CD8-positive, alpha-beta memory T cell (primary cell): ENCODE measurements at regions not wholly inside any gene's neighbourhood (a gene's known extent, or its start where the extent isn't known, plus 50 kb on each side); places are given as distances from the start of the nearest gene placed in this dataset.
"Not testable (repeated sequence)": the region's sequence is repeated elsewhere in the genome, so short reads cannot be mapped to it uniquely, and the experiment has no call there.

Source experiments
- CTCF ChIA-PET: fragments of 350-600 bp; sonication (Branson Sonifier 250); formaldehyde crosslinking; loops from one replicate; lab custom pipeline; 2021; ENCODE audit warnings: antibody characterized with exemption; lab: Charles Lee
- POLR2A ChIA-PET: fragments of 350-600 bp; sonication (Branson Sonifier 250); formaldehyde crosslinking; loops from one replicate; lab custom pipeline; 2021; ENCODE audit warnings: antibody characterized with exemption; lab: Charles Lee
- DNase-seq, 5 donors: peaks; one replicate each; pipeline versions ENCODE4 v3.0.0 to v3.0.0-alpha.2; 2020 to 2022; ENCODE audit warnings: mixed read lengths in 1 of 5
- H3K27ac ChIP-seq: one replicate; pipeline ENCODE4 v1.7.0; 2013; ENCODE audit warnings: low read depth, mild to moderate bottlenecking, low read length, moderate library complexity
- H3K27me3 ChIP-seq: 2 replicates; pipeline ENCODE4 v1.7.0; 2013; ENCODE audit warnings: low read length, mild to moderate bottlenecking; ENCODE audit not compliant: insufficient read depth, poor library complexity, severe bottlenecking
- H3K36me3 ChIP-seq: 2 replicates; pipeline ENCODE4 v1.7.0; 2013; ENCODE audit warnings: mild to moderate bottlenecking, low read length, moderate library complexity; ENCODE audit not compliant: insufficient read depth
- H3K4me1 ChIP-seq: 2 replicates; pipeline ENCODE4 v1.7.0; 2013; ENCODE audit warnings: mild to moderate bottlenecking, low read length, moderate library complexity; ENCODE audit not compliant: insufficient read depth
- H3K4me3 ChIP-seq: 2 replicates; pipeline ENCODE4 v1.7.0; 2013; ENCODE audit warnings: mild to moderate bottlenecking, low read length
- H3K9me3 ChIP-seq: 2 replicates; pipeline ENCODE4 v1.7.0; 2013; ENCODE audit warnings: mild to moderate bottlenecking, low read length
- H3K27ac Mint-ChIP-seq, 8 donors: one replicate each; pipeline ENCODE4 v1.8.0; 2020 to 2021; ENCODE audit warnings: mixed read lengths in 8 of 8, mild to moderate bottlenecking in 6 of 8, inconsistent platforms in 3 of 8, moderate library complexity in 3 of 8
- H3K27me3 Mint-ChIP-seq, 2 donors: one replicate each; pipeline ENCODE4 v1.8.0; 2020 to 2021; ENCODE audit warnings: mixed read lengths in 2 of 2, mild to moderate bottlenecking in 1 of 2, moderate library complexity in 1 of 2
- H3K36me3 Mint-ChIP-seq, 3 donors: one replicate each; pipeline ENCODE4 v1.8.0; 2020 to 2021; ENCODE audit warnings: mixed read lengths in 3 of 3, inconsistent platforms in 1 of 3, mild to moderate bottlenecking in 1 of 3
- H3K4me1 Mint-ChIP-seq, 3 donors: one replicate each; pipeline ENCODE4 v1.8.0; 2020 to 2021; ENCODE audit warnings: mixed read lengths in 3 of 3, inconsistent platforms in 1 of 3, mild to moderate bottlenecking in 1 of 3
- H3K4me3 Mint-ChIP-seq, 7 donors: one replicate each; pipeline ENCODE4 v1.8.0; 2020 to 2021; ENCODE audit warnings: mixed read lengths in 7 of 7, mild to moderate bottlenecking in 6 of 7, moderate library complexity in 4 of 7, inconsistent platforms in 2 of 7
- H3K9me3 Mint-ChIP-seq, 5 donors: one replicate each; pipeline ENCODE4 v1.8.0; 2020 to 2022; ENCODE audit warnings: mixed read lengths in 5 of 5, mild to moderate bottlenecking in 3 of 5, moderate library complexity in 2 of 5, inconsistent platforms in 1 of 5

DNA sequence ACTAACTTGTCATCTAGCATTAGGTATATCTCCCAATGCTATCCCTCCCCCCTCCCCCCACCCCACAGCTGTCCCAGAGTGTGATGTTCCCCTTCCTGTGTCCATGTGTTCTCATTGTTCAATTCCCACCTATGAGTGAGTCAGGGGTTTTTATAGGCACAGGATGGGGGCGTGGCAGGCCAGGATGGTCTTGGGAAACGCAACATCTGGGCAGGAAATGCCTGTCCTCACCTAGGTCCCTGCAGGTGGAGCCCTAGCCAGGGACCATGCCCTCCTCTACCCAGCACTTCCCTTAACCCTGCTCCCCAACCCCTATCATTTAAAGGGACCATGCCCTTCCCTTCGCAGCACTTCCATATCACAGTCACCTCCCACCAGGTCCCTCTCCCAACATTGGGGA, 1430.6 kb downstream of the CDH8 start:
- H3K9me3 ChIP-seq, H3K27ac ChIP-seq, H3K4me3 ChIP-seq, H3K4me1 Mint-ChIP-seq, H3K4me1 ChIP-seq, POLR2A ChIA-PET, H3K36me3 ChIP-seq, H3K27me3 ChIP-seq, DNase-seq, H3K36me3 Mint-ChIP-seq, H3K27me3 Mint-ChIP-seq, H3K27ac Mint-ChIP-seq, CTCF ChIA-PET, H3K4me3 Mint-ChIP-seq: not testable (repeated sequence)
- peaks cover 12 to 43% (median 17%) of the 10 kb centered on the region in 5 donors for H3K9me3 Mint-ChIP-seq

DNA sequence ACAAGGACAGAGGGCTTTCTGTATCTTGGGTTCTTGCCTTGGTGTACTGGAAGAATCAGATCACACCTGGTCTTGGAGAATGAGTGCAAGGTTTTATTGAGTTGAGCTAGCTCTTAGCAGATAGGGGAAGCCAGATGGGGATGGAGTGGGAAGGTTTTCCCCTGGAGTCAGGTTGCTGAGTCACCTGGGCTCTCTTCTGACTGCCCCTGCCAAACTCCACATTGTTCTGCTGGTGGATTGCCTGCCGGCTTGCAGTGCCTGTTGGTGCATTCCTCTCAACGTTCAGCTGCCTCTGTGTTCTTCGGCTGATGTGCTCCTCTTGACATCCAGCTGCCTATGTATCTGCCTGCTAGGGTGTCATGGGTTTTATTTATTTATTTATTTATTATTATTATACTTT, 1431.1 kb downstream of the CDH8 start:
- Mint-ChIP-seq H3K36me3 (no peaks in the 10 kb centered on the region), H3K9me3 (peaks cover 9 to 43% (median 19%) of the 10 kb centered on the region in 5 donors), H3K4me1 (no peaks in the 10 kb centered on the region), H3K27ac (no peak overlapping the region), H3K27me3 (no peaks in the 10 kb centered on the region), H3K4me3 (no peak overlapping the region)
- H3K9me3 ChIP-seq = no peaks in the 10 kb centered on the region
- H3K4me1 ChIP-seq = no peaks in the 10 kb centered on the region
- no peak for DNase-seq
- H3K27me3 ChIP-seq = no peaks in the 10 kb centered on the region
- H3K36me3 ChIP-seq = no peaks in the 10 kb centered on the region
- H3K4me3 ChIP-seq = no peak overlapping the region
- no peak overlapping the region for H3K27ac ChIP-seq
- ChIA-PET POLR2A (no interaction called here), CTCF (no interaction called here)

DNA sequence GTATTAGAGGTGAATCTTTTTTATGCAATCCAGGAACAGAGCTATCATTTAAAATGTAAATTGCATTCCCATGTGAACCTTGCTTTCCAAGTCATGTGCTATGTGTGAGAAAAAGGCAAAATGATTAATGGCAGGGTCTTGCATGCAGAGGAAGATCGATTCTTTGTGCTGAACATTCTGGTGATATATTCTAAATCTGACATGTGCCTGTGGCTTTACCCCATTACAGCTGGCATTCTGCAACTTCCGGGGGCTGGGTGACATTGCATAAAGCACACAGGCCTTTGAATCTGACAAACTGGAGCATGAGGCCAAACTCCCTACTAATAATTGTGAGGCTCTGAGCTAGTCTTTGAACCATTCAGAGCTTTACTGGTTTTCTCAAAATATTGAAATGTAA, 1449.7 kb downstream of the CDH8 start:
- no peak overlapping the region for H3K4me3 Mint-ChIP-seq
- H3K36me3 ChIP-seq = no peaks in the 10 kb centered on the region
- no peaks in the 10 kb centered on the region for H3K4me1 ChIP-seq
- ChIA-PET POLR2A (no interaction called here), CTCF (no interaction called here)
- no peak for DNase-seq
- H3K9me3 Mint-ChIP-seq = peaks cover 12 to 52% (median 18%) of the 10 kb centered on the region in 5 donors
- no peaks in the 10 kb centered on the region for H3K4me1 Mint-ChIP-seq
- H3K27ac ChIP-seq = no peak overlapping the region
- H3K27me3 ChIP-seq = no peaks in the 10 kb centered on the region
- H3K9me3 ChIP-seq = no peaks in the 10 kb centered on the region
- H3K27me3 Mint-ChIP-seq = no peaks in the 10 kb centered on the region
- no peaks in the 10 kb centered on the region for H3K36me3 Mint-ChIP-seq
- H3K27ac Mint-ChIP-seq = no peak overlapping the region
- H3K4me3 ChIP-seq = no peak overlapping the region

DNA sequence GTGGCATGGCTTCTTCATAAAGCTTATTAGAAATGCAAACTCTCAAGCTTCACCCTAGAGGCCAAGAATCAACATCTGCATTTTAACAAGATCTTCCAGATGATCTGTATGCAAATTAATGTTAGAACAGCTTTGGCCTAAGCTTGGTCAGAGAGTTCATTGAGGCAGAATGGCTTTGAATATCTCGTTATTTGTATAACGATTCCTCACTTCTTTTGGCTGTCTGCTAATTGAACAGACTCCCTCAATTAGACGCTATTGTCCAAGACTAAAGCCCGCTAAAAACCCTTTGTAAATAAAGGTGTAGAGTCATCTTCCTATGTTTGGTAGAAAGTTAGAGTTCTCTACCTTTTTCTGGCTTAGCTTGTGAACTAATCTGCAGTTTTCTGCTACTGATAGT, 1453.7 kb downstream of the CDH8 start:
- DNase-seq = no peak
- ChIA-PET POLR2A (no interaction called here), CTCF (no interaction called here)
- Mint-ChIP-seq H3K4me3 (no peak overlapping the region), H3K27me3 (no peaks in the 10 kb centered on the region), H3K9me3 (peaks cover 22 to 55% (median 27%) of the 10 kb centered on the region in 5 donors), H3K27ac (no peak overlapping the region), H3K36me3 (no peaks in the 10 kb centered on the region), H3K4me1 (no peaks in the 10 kb centered on the region)
- Histone ChIP-seq H3K4me3 (no peak overlapping the region), H3K9me3 (no peaks in the 10 kb centered on the region), H3K27ac (no peak overlapping the region), H3K27me3 (no peaks in the 10 kb centered on the region), H3K36me3 (no peaks in the 10 kb centered on the region), H3K4me1 (no peaks in the 10 kb centered on the region)

DNA sequence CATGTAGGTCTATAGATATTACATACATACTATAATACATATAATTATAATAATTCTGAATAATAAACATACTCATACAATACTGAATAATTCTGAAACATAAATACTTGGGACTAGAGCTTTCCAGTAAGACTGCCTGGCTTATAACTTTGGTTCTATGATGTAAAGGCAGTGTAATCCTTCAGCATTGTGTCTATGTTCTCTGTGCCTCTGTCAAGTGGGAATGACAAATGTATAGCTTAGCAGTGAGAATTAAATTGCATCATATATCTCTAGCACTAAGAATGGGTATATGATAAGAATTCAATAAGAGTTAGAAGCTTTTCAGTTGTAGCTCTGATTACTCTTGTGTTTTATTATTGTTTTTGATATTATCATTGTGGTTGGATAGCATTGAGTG, 1469.3 kb downstream of the CDH8 start:
- Histone ChIP-seq H3K4me3 (no peak overlapping the region), H3K9me3 (no peaks in the 10 kb centered on the region), H3K4me1 (no peaks in the 10 kb centered on the region), H3K27ac (no peak overlapping the region), H3K27me3 (no peaks in the 10 kb centered on the region), H3K36me3 (no peaks in the 10 kb centered on the region)
- no peak for DNase-seq
- ChIA-PET CTCF (no interaction called here), POLR2A (no interaction called here)
- H3K27me3 Mint-ChIP-seq = no peaks in the 10 kb centered on the region
- H3K4me1 Mint-ChIP-seq = no peaks in the 10 kb centered on the region
- H3K27ac Mint-ChIP-seq = no peak overlapping the region
- H3K4me3 Mint-ChIP-seq = no peak overlapping the region
- no peaks in the 10 kb centered on the region for H3K36me3 Mint-ChIP-seq
- H3K9me3 Mint-ChIP-seq = peaks cover 9 to 44% (median 20%) of the 10 kb centered on the region in 5 donors

DNA sequence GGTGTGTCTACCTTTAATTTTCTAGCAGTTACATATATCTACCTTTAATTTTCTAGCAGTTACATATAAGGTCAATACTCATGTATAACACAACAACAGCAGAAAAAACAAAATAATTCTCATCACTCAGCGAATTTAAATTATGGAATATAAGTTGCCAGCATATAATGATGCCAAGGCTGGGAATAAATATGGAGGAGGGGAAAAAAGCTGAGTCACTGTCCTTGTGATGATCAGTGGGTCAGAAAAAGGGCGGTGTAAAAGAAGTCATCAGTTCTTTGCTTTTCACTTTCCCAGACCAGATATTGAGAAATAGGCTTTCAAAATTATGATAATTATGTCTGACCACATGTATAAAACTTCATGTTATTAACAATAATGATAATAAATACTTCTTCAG, 1471.7 kb downstream of the CDH8 start:
- POLR2A ChIA-PET = no interaction called here
- no peak overlapping the region for H3K4me3 Mint-ChIP-seq
- H3K9me3 ChIP-seq = no peaks in the 10 kb centered on the region

DNA sequence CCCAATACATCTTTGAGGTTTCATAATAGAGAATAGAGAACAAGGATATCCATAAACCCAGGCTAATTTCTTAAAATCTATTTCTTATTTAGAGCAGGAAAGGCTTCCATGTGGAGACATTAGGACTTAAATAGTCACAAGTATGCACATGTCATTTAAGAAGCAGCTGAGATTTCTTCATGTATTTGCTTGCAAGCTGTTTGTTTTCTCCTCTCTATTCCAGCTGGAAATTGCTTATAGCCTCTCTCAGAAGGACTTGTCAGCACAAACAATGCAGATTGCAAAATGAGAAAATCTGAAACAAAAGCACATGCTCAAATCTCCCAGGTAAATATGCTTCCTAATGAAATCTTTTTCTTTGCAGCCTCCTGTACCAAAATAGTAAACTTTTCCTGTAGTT, 1473.1 kb downstream of the CDH8 start:
- no peaks in the 10 kb centered on the region for H3K36me3 ChIP-seq
- Mint-ChIP-seq H3K36me3 (no peaks in the 10 kb centered on the region), H3K4me1 (no peaks in the 10 kb centered on the region), H3K27me3 (no peaks in the 10 kb centered on the region), H3K9me3 (peaks cover 10 to 41% (median 28%) of the 10 kb centered on the region in 5 donors), H3K27ac (no peak overlapping the region), H3K4me3 (no peak overlapping the region)
- POLR2A ChIA-PET = no interaction called here
- no peaks in the 10 kb centered on the region for H3K9me3 ChIP-seq
- no peaks in the 10 kb centered on the region for H3K27me3 ChIP-seq
- no peak for DNase-seq
- no peaks in the 10 kb centered on the region for H3K4me1 ChIP-seq
- no peak overlapping the region for H3K4me3 ChIP-seq
- H3K27ac ChIP-seq = no peak overlapping the region
- CTCF ChIA-PET = no interaction called here

More for the DNA sequence above, 1471.7 kb downstream of the CDH8 start:
- no peak for DNase-seq
- Mint-ChIP-seq H3K9me3 (peaks cover 10 to 38% (median 24%) of the 10 kb centered on the region in 5 donors), H3K27ac (no peak overlapping the region), H3K27me3 (no peaks in the 10 kb centered on the region), H3K36me3 (no peaks in the 10 kb centered on the region), H3K4me1 (no peaks in the 10 kb centered on the region)
- H3K27me3 ChIP-seq = no peaks in the 10 kb centered on the region
- CTCF ChIA-PET = no interaction called here
- H3K36me3 ChIP-seq = no peaks in the 10 kb centered on the region
- no peaks in the 10 kb centered on the region for H3K4me1 ChIP-seq
- no peak overlapping the region for H3K27ac ChIP-seq
- H3K4me3 ChIP-seq = no peak overlapping the region

DNA sequence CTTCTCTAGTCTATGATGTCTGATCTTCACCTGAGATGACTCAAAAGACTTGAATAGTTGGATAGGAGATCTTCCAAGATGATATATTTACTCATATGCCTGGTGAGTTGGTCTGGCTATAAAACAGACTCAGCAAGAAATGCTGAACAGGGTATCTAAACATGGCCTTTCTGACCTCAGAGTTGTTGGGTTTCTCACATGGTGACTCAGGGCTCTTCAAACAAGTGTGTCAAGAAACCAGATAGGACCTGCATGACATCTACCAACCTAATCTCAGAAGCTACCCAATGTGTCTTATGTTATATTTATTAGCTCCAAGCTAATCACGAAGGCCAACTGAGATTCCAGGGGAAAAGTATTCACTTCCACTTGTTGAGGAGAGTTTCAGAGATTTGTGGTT, 1477.3 kb downstream of the CDH8 start:
- Histone ChIP-seq H3K27ac (no peak overlapping the region), H3K4me3 (no peak overlapping the region), H3K36me3 (no peaks in the 10 kb centered on the region), H3K9me3 (no peaks in the 10 kb centered on the region), H3K4me1 (no peaks in the 10 kb centered on the region), H3K27me3 (no peaks in the 10 kb centered on the region)
- no peak overlapping the region for H3K27ac Mint-ChIP-seq
- no peaks in the 10 kb centered on the region for H3K27me3 Mint-ChIP-seq
- ChIA-PET CTCF (no interaction called here), POLR2A (no interaction called here)
- no peaks in the 10 kb centered on the region for H3K36me3 Mint-ChIP-seq
- H3K4me1 Mint-ChIP-seq = no peaks in the 10 kb centered on the region
- DNase-seq = no peak
- peaks cover 16 to 46% (median 22%) of the 10 kb centered on the region in 5 donors for H3K9me3 Mint-ChIP-seq
- H3K4me3 Mint-ChIP-seq = no peak overlapping the region
